Keratinocyte (primary cell): ENCODE measurements at regions not wholly inside any gene's neighbourhood (a gene's known extent, or its start where the extent isn't known, plus 50 kb on each side); places are given as distances from the start of the nearest gene placed in this dataset.

ENCODE experiments used
- DNase-seq: peaks from one replicate; pipeline ENCODE4 v3.0.0-alpha.2; 2011; ENCODE audit warnings: low read depth, missing footprints, low spot score
- FAIRE-seq: peaks from 2 replicates; lab custom pipeline; 2011; peaks lifted over from hg19 to GRCh38; lab: Jason Lieb, UNC
- H2AFZ ChIP-seq: 2 replicates; pipeline ENCODE4 v1.6.0; 2012; ENCODE audit warnings: low read length, control low read depth, inconsistent platforms; ENCODE audit not compliant: control insufficient read depth
- H3K27ac ChIP-seq: 2 replicates; pipeline ENCODE4 v1.5.1; 2011; ENCODE audit warnings: low read length; ENCODE audit not compliant: control insufficient read depth, insufficient read depth
- H3K27me3 ChIP-seq: 3 replicates; pipeline ENCODE4 v1.6.0; 2011; ENCODE audit warnings: low read length; ENCODE audit not compliant: control insufficient read depth, insufficient read depth; ENCODE audit errors: extremely low read depth
- H3K36me3 ChIP-seq, 2 experiments: 2 replicates in 1 of 2; 3 replicates in 1 of 2; pipeline ENCODE4 v1.5.1; 2011; ENCODE audit warnings: low read length in 2 of 2, mild to moderate bottlenecking in 1 of 2; ENCODE audit not compliant: control insufficient read depth in 2 of 2, insufficient read depth in 2 of 2; ENCODE audit errors: extremely low read depth in 1 of 2
- H3K4me1 ChIP-seq: 3 replicates; pipeline ENCODE4 v1.5.1; 2011; ENCODE audit warnings: low read length; ENCODE audit not compliant: control insufficient read depth, insufficient read depth; ENCODE audit errors: extremely low read depth
- H3K4me2 ChIP-seq: 3 replicates; pipeline ENCODE4 v1.6.0; 2011; ENCODE audit warnings: low read depth, low read length; ENCODE audit not compliant: control insufficient read depth, insufficient read depth; ENCODE audit errors: extremely low read depth
- H3K4me3 ChIP-seq, 3 experiments: fragments of 200-600 bp in 1 of 3; sonication (generic) in 1 of 3; 2 replicates in 2 of 3; 3 replicates in 1 of 3; pipeline ENCODE4 v1.5.1; 2011 to 2016; ENCODE audit warnings: low read length in 3 of 3, mild to moderate bottlenecking in 3 of 3, control low read depth in 2 of 3, inconsistent platforms in 1 of 3, low read depth in 1 of 3, mixed read lengths in 1 of 3, mixed run types in 1 of 3, moderate library complexity in 1 of 3; ENCODE audit not compliant: control insufficient read depth in 2 of 3, insufficient read depth in 2 of 3; ENCODE audit errors: extremely low read depth in 1 of 3
- H3K79me2 ChIP-seq: 2 replicates; pipeline ENCODE4 v1.6.0; 2012; ENCODE audit warnings: low read length; ENCODE audit not compliant: control insufficient read depth, insufficient read depth
- H3K9ac ChIP-seq: 3 replicates; pipeline ENCODE4 v1.6.0; 2011; ENCODE audit warnings: low read length; ENCODE audit not compliant: control insufficient read depth, insufficient read depth; ENCODE audit errors: extremely low read depth
- H3K9me1 ChIP-seq: 3 replicates; pipeline ENCODE4 v1.6.0; 2011; ENCODE audit warnings: low read length; ENCODE audit not compliant: control insufficient read depth, insufficient read depth; ENCODE audit errors: extremely low read depth
- H3K9me3 ChIP-seq: 2 replicates; pipeline ENCODE4 v1.5.1; 2012; ENCODE audit warnings: low read depth, low read length; ENCODE audit not compliant: control insufficient read depth
- H4K20me1 ChIP-seq: 3 replicates; pipeline ENCODE4 v1.6.0; 2011; ENCODE audit warnings: low read length; ENCODE audit not compliant: control insufficient read depth, insufficient read depth; ENCODE audit errors: extremely low read depth
- CTCF ChIP-seq, 3 experiments: IDR thresholded peaks in 1 of 3; conservative IDR thresholded peaks in 1 of 3; optimal IDR thresholded peaks in 1 of 3; 2 replicates in 2 of 3; 3 replicates in 1 of 3; pipeline versions ENCODE3 to v1.5.1; 2011; ENCODE audit warnings: low read length in 3 of 3, mild to moderate bottlenecking in 3 of 3, moderate library complexity in 2 of 3, control low read depth in 1 of 3, inconsistent platforms in 1 of 3; ENCODE audit not compliant: insufficient read depth in 2 of 3; ENCODE audit errors: extremely low read depth in 1 of 3
- EZH2 ChIP-seq: IDR thresholded peaks from one replicate; pipeline ENCODE4 v1.6.1; 2012; ENCODE audit warnings: inconsistent platforms, mild to moderate bottlenecking, low read length, moderate library complexity
- dilution Hi-C: fragments of 300-500 bp; cut with MboI; formaldehyde crosslinking; loops from one replicate; pipeline ENCODE4 v1.7.0; 2020; ENCODE audit warnings: low sequenced_read_pairs; ENCODE audit not compliant: extremely low pct_ligation_motif_present

- DNase-seq (no peak), FAIRE-seq (no peak)
- Histone ChIP-seq H3K36me3 (no peaks in the 10 kb centered on the region), H3K4me2 (no peak overlapping the region), H3K79me2 (no peaks in the 10 kb centered on the region), H2AFZ (no peak overlapping the region), H3K4me3 (no peak overlapping the region), H3K9me3 (no peaks in the 10 kb centered on the region), H3K9ac (no peak overlapping the region), H4K20me1 (no peaks in the 10 kb centered on the region), H3K27ac (no peak overlapping the region), H3K27me3 (peaks cover 8% of the 10 kb centered on the region), H3K9me1 (no peaks in the 10 kb centered on the region), H3K4me1 (no peaks in the 10 kb centered on the region)
- TF ChIP-seq CTCF (optimal IDR thresholded peaks at IDR 0.05 in 1 of 3, IDR thresholded peaks at IDR 0.05 in 1 of 3, conservative IDR thresholded peaks at IDR 0.05 in 1 of 3; ENCODE audit: extremely low read depth in 1 of 3, insufficient read depth in 2 of 3, low read length in 3 of 3), result no peak
- no peak for TF ChIP-seq EZH2
- dilution Hi-C loops, result no loop called here
These were observed 146.6 kb upstream of the OTOS start for GRCh38 chr2:240287011-240287410.

GRCh38 chr2:240287496-240288086, 147.1 kb upstream of the OTOS start:
- DNase-seq (no peak), FAIRE-seq (no peak)
- no peaks in the 10 kb centered on the region for H3K9me3 ChIP-seq
- H3K9ac ChIP-seq, result no peak overlapping the region
- H3K27me3 ChIP-seq, result peaks cover 8% of the 10 kb centered on the region
- H4K20me1 ChIP-seq, result no peaks in the 10 kb centered on the region
- no peak overlapping the region for H3K4me3 ChIP-seq
- H3K36me3 ChIP-seq, result no peaks in the 10 kb centered on the region
- H3K9me1 ChIP-seq, result no peaks in the 10 kb centered on the region
- H3K27ac ChIP-seq, result no peak overlapping the region
- H3K79me2 ChIP-seq, result no peaks in the 10 kb centered on the region
- TF ChIP-seq EZH2 (no peak), CTCF (optimal IDR thresholded peaks at IDR 0.05 in 1 of 3, IDR thresholded peaks at IDR 0.05 in 1 of 3, conservative IDR thresholded peaks at IDR 0.05 in 1 of 3; ENCODE audit: extremely low read depth in 1 of 3, insufficient read depth in 2 of 3, low read length in 3 of 3) (peak in 1 of 3 experiments; percentile 10)
- dilution Hi-C loops, result no loop called here
- no peak overlapping the region for H3K4me2 ChIP-seq
- no peaks in the 10 kb centered on the region for H3K4me1 ChIP-seq
- H2AFZ ChIP-seq, result no peak overlapping the region
